Kasumi-1 (cell line): ENCODE measurements at regions not wholly inside any gene's neighbourhood (a gene's known extent, or its start where the extent isn't known, plus 50 kb on each side); places are given as distances from the start of the nearest gene placed in this dataset.

Source experiments
- DNase-seq, 2 experiments: peaks; one replicate each; lab custom pipeline; 2025; lab: John Stamatoyannopoulos, UW

DNA sequence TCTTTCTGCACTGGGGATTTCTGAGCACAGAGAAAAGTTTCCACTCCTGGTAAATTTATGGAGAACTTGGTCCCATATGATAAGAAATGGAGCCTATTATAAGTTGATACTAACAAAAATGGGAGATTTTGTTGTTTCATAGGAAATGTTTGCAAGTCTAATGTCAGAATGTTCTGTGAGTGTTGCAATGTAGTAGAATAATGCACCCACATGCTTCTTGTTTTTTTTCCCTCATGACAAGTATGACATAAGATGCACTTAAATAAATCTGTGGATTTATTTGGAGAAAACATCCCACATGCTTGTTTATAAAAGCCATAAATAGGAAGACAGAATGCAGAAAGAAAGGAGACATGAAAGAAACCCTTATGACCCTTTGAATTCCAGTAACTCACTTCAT is 50.8 kb upstream of the KCNJ6 start:
- DNase-seq, result no peak

DNA sequence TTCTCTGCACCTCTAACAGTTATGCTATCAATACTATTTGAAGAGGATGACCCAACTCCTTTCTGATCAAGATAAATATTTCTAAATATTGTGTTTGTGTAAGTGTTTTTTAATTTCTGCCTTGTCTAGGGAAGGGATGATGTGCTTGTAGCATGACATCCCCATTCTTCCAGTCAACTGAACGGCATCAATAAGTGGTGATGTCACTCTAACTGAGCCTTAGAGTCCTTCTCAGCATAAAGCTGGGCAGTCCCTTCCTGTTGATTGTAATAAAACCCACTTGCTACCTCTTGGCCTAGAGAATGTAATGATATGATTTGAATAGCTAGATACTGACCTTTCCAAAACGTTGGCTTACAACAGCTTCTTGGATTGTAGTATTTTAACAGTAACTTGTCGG is 52.5 kb upstream of the KCNJ6 start:
- DNase-seq, result no peak

DNA sequence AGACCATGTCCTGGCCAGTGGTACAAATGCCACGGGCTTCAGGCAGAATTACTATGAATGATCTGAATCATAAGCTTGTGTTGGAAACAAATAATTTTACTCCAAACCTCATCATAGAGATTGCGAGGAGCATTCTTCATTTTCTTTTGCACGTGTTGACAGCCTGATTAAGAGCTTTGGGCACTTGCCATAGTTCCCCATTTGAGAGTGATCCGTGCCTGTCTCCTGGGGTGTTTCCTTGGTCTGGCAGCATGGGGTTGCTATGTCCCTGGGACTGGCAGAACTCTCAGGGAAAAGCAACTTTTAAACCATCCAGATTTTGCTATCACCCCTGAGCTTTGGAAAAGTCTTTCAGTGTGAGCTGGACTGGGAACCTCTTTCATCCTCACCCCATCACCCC is 54.3 kb upstream of the KCNJ6 start:
- no peak for DNase-seq

DNA sequence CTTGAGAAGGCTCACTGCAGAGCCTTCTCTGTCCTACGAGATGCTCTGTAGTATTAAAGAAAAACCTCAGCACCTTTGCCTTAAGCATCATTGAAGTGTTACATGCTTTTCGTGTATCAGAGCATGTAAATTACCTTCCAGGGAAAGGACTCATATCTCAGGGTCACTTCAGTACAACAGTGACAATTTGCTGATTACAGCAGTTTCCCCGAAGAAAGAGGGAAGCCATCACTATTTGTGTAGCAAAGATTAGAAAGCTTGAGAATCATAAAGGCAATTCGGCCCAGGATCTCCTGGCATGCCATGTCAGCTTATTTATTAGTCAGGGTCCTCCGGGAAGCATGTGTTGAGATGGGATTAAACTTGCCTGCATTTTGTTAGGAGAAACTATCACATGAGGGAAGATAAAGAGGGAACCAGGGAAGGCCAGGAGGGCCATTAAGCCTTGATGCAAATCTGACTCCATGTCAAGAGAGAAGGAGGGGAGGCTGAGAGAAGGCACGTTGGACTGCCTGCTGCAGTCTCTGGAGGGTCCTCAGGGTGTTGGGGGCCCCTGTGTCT is 55.2 kb upstream of the KCNJ6 start:
- no peak for DNase-seq

DNA sequence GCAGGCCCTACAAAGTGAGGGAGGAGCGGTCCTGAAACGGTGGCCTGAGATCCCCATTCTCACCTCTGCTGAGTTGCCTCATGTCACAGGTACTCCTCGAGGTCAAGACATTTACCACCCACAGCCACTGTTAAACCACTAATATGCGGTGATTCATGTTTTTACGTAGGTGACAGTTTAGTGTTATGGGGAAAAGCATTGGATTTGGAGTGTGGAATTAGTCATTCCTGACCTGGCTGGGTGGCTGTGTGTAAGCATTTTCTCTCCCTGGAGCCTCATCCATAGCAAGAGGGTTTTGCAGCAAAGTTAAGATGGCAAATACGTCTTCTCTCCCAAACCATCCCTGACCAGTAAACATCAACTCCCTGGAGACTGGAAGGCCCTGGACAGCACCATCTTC is 57.8 kb upstream of the KCNJ6 start:
- no peak for DNase-seq

DNA sequence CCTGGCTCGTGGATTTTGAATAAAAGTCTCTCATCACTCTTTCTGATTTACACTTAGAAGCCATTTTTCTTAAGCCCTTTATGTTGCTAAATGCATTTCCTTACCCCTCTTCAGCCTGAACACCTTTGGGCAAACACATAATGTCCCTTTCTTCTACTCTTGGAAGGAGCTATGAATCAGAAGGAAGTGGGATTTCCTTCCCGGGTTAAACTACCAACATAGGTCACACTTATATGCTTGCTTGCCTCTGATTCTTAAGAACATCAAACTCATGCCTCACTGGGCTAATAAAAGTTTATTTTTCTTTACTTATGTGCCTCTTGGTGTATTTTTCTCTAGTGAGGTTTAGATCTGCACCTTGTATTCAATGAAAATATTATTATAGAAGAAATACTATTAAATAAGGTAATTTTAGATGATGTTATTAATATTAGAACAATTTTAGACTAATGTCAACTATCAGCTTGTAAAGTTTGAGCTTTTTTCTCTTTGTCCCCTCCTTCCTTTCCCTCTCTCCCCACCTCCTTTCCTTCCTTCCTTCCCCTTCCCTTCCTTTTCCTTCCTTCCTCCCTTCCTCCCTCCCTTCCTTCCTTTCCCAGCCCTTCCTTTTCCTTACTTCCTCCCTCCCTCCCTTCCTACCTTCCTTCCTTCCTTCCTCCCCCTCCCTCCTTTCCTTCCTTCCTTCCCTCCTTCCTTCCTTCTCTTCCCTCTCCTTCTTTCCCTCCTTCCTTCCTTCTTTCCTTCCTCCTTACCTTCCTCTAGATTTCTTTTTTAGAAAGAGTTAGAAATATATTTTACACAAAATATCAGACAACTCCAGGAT is 66.5 kb upstream of the KCNJ6 start:
- no peak for DNase-seq

DNA sequence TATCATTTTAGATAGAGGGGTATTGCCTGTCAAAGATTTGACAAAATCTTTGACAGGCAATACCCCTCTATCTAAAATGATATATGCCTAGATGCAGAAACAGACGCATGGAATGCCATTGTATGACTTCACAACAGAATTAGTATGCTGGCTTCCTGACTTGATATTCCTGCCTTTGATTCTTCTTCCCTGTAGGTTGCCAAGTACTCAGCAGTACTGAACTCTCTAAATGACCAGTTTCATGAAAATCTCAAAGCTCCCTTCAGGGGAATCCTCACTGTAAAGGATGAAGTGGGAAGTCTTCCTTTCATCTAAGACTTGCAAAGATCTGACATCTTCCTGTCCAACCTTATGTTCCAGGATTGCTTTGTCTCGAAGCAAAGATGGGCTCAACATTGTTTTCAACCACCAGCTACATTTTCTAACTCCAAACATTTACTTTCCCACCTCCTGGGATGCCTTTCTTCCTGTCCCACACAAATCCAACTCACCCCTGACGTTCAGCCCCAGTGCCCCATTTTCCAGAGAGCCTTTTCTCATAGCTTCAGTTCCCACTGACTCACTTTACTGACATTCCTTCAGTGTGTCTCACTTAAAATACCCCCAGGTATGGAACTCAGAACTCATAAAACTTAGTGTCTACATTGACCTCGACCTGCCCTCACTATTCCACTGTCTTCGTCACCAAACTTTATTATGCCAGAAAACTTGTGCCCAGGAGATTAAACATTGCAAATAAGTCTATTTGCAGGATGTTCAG is 67.3 kb upstream of the KCNJ6 start:
- DNase-seq, result no peak

DNA sequence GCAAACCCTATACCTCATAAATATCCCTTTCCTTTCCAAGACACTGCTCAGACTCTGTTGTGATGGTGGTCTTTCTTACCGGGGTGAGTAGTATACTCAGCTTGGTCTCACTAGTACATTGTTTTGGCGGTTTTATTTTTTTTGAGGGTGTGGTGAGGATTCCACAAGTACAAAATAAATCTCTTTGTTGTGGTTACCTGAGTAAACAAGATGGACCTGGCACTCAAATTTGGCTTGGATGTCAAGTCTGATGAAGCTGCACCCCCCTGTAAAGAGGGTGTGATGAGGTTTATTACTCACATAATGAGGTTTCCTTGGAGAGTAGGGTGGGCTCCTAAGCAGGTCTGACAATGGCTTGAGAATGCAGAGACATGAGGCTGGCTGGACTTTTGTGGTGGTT is 68.2 kb upstream of the KCNJ6 start:
- DNase-seq, result no peak

DNA sequence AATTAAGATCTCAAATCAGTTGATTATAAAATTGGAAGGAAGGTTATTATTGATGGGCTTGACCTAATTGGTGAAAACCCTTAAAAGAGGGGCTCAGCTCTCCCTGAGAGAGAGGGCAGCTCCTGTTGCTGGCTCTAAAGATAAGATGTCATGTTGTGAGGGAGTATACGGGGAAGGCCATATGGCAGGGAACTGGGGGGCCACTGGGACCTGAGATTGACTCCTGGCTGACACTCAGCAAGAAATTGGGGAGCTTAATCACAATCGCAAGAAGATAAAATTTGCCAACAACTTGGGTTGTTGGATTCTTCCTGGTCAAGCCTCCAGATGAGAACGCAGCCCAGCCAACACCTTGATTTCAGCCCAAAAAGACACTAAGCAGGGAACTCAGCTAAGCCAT is 69.7 kb upstream of the KCNJ6 start:
- DNase-seq, result no peak

DNA sequence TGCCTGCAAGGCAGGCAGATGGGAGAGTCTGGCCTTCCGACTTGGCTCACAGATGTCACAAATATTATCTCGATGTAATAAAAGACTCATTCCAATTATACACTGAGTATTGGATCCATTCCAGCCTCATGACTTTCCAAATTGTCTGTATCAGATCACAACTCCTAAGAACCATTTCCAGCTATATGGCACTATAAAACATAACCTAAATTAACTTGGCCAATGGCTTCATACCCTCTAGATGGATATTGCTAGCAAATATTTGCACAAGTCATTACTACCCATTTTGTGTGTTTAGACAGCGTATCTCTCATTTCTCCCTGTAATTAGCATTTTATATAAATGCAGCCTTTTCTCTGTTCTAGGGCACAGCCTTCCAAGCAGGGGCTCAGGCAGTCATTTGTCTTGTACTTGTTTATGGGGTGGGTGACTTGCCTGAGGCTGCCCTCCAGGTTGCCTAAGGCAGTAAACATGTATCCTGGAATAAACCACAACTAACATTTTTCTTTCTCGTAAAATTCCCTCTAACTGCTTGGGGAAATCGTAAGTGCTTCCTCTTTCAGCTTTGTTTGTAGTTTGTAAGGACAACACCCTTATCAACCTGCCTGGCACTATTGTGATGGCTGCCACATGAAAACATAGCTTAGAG is 70.6 kb upstream of the KCNJ6 start:
- no peak for DNase-seq

DNA sequence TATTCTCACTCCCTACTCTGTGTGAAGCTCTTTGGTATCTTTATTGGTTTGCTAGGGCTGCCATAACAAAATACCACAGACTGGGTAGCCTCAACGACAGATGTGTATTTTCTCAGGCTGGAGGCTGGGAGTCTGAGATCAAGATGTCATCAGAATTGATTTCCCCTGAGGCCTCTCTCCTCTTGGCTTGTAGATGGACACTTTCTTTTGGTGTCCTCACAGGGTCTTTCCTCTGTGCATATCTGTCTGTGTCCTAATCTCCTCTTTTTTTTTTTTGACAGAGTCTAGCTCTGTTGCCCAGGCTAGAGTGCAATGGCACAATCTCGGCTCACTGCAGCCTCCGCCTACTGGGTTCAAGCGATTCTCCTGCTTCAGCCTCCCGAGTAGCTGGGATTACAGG is 71.4 kb upstream of the KCNJ6 start:
- DNase-seq, result no peak

DNA sequence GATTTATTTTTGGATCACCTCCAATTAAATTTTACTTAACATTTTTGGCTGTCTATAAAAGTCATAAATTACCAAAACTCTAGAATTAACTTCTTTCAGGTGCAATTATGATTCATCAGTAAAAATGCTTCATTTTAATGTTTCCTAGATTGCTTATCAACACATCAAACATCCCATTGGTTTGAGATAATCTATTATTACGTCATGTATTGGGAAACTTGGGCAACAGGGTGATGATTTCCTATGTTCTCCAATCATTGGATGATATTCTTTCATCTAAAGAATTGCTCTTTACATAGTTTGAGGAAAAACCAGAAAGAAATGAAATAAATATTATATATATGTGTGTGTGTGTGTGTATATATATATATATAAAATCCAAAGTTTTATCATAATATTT is 76.8 kb upstream of the KCNJ6 start:
- no peak for DNase-seq

DNA sequence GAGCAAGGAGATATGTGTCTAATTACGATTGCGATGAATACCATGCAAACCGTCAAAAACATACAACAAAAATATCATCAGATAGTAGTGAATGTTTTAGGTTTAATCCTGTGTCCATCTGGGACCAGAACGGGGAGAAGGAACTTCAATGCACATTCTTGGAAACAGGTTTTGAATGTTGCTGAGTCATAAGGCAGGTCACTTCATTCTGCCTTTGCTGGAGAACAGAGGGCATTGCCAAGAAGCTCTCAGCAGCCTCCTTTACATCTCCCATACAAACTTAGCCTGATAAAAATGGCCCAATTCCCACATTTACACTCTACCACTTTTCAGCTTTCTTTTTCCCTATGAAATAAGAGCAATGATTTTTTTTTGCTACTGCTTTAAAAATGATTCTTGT is 78.0 kb upstream of the KCNJ6 start:
- no peak for DNase-seq

DNA sequence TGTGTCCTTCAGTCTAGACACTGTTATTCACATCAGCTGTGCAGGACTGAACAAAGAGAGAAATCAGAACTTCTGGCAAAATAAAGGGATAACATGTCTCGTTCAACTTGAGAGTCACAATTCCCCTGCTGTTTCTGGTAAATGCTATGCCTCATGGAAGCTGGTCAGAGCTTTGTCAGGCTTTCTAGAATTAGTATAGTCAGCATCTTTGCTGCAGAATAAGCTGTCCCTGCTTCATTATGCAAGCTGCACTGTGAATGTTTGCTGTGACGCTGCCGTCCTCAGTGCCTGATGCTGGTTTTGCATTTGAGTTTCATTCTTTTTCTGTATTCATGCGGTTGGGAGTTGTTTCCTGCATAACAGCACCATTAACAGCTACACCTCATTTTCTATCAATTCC is 96.4 kb upstream of the KCNJ6 start:
- no peak for DNase-seq

DNA sequence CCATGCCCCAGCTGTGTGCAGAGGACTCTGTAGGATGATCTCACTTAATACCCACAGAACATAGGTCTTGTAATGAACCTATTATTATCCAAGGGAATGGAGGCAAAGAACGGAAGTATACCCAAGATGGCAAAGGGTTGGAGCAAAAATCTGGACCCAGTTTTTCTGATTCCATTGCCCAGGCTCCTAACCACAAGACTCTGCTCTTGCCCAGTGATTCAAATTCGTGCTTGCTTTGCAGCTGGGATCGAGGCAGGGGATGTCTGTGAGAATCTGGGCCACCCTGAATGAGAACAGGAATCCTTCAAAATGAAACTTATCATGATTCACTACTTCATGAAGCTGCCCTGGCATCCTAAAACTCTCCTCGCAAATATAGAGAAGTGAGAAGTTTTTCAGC is 97.5 kb upstream of the KCNJ6 start:
- DNase-seq, result no peak

DNA sequence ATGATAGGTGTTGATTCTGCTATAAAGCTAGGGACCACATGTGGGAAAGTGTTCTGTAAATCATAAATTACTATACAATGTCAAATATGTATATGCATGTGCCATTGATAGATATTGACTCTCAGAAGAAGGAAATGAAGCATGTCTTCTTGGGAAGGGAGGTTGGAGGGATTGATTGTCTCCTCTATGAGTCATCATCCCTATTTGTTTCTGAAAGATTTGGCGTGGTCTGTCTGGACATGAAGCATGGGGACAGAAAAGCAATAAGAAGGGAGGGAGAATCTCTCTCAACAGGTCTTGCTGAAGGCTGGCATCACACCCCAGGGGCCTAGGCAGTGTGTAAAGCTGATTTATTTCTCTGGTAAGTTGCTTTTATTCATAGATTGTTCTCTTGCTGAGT is 98.0 kb upstream of the KCNJ6 start:
- DNase-seq, result no peak

DNA sequence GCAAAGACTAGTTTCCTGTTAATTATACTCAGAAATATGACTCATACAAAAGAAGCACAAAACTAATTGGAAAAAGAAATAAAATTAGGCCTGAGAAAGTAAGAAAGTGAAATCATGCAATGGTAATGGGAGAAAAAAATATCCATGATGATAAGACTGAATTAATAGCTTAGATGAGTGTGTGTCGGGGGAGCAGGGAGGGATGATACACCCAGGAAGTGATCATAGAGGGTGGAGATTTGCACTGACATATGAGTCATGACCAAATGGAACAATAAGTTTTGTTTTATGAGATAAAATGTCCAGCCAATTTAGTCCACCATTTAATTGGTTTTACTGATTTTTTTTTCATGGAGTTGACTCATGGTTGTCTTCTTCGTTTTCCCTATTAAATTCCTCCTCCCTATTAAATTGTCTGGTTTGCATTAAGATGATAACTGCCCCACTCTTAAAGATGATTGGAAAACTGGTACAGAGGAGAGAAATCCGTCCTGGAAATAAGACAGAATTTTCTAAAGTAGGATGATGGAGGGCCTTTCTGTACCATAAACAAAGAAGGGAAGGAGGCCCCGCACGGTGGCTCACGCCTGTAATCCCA is 111.7 kb upstream of the KCNJ6 start:
- no peak for DNase-seq

DNA sequence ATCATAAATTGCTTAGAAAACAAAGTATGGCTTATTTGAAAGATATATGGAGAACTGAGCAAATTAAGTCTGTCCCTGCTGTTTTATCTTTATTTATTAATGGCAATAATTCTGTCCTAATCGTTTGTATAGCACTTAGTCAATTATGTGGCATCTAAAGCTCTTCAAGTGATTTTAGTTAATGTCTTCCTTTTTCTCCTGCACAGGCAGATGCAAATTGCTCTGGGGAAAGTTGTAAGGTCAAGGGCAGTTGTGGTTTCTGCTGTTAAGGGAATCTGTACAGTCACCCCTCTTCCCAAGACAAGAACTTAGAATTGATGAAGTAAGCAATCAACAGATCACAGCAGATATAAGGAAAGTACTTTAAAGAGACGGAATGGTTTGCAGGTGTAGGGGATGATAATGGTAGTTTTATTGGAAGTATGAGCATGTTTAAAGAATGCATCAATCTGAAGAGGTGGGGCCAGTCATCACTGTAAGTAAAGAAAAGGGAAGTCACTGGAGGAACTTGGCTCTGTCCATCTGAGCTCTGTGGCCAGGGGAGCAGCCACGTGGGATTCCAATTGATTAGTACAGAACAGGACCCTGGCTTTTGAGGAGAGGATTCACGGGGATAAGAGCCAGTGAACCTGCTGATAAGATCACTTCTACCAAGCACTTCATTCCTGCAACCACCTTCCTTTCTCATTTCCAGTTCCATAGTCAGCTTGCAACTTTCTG is 116.0 kb upstream of the KCNJ6 start:
- peak; percentile 26 to 27 for DNase-seq

DNA sequence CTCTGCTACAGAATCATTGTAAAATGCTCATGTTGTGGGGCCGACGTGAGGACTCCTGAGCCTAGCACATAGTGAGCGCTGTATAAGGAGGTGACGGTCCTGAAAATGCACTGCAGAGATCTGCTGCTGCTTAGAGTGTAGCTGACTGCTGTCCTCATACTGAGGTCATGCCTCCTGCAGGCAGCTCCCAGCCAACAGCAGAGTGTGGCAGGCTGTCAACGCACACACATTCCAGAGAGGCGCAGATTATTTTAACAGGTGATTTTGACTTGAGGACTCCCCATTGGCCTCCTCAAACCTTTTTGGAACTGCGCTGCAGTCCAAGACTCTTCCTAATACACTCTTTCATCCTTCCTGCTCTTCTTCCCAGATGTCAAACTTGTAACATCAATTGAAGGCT is 119.8 kb upstream of the KCNJ6 start:
- no peak for DNase-seq

DNA sequence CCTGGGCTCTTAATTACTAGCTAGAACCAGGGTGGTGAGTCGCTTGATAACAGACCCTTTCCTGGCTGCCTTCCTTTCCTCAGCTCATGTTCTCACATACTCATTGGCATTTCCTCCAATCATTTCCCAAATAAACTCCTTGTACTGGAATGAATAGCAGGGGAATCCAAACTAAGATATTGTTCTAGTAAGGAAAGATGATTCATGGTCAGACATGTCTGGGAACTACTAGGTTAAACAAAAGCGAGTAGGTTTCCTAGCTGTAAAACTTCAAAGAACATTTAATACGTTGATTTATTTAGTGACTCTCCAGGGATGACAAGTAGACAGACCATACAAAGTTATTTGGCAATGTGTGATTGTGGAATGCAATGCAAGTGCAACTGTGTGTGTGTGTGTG is 121.2 kb upstream of the KCNJ6 start:
- no peak for DNase-seq

DNA sequence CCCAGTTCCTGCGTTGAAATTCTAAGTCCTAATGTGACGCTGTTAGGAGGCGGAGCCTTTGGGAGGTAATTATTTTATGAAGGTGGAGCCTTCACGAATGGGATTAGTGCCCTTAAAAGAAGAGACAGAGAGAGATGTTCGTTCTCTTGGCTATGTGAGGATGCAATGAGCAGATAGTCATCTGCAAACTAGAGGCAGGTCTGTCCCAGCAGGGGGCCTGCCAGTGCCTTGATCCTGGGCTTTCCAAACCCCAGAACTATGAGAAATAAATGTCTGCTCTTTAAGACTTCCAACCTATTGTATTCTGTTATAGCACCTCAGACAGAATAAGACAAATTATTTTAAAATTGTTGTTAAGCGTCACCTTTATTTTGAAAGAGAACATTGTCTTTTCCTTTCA is 123.1 kb upstream of the KCNJ6 start:
- no peak for DNase-seq

DNA sequence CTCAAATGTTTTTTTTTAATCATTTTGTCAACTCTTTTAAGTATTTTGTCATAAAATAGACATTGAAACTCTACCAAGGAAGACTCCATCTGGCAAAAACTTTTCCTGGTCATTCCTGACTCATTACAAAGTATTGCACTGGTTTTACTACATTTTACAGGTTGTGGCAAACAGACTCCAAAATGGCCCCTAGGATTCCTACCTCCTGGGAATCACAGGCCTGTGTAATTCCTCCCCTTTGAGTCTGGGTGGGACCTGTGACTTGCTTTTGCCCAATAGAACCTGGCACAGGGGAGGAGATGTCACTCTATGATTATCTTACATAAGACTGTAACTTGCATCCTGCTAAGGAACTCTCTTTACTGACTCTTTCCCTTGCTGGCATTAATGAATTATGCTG is 123.6 kb upstream of the KCNJ6 start:
- DNase-seq, result no peak
